ENCODE measurements at regions not wholly inside any gene's neighbourhood (a gene's known extent, or its start where the extent isn't known, plus 50 kb on each side); places are given as distances from the start of the nearest gene placed in this dataset.

GRCh38 chr2:236871500-236872001, 214.1 kb upstream of the COPS8 start:
- H3K27ac ChIP-seq: no peak overlapping the region

GRCh38 chr2:236872015-236872414, 213.7 kb upstream of the COPS8 start:
- TF ChIP-seq CTCF (conservative IDR thresholded peaks at IDR 0.05): no peak
- no peak overlapping the region for H3K27ac ChIP-seq

More at GRCh38 chr2:236871500-236872001, 214.1 kb upstream of the COPS8 start:
- no peak for TF ChIP-seq CTCF (conservative IDR thresholded peaks at IDR 0.05)

GRCh38 chr2:236872981-236873380, 212.7 kb upstream of the COPS8 start:
- H3K27ac ChIP-seq: no peak overlapping the region

GRCh38 chr2:236873636-236874035, 212.1 kb upstream of the COPS8 start:
- no peak overlapping the region for H3K27ac ChIP-seq
- no peak for TF ChIP-seq CTCF (conservative IDR thresholded peaks at IDR 0.05)

More at GRCh38 chr2:236872981-236873380, 212.7 kb upstream of the COPS8 start:
- TF ChIP-seq CTCF (conservative IDR thresholded peaks at IDR 0.05): no peak

- no peak overlapping the region for H3K27ac ChIP-seq
- no peak for TF ChIP-seq CTCF (conservative IDR thresholded peaks at IDR 0.05)
These were observed 210.7 kb upstream of the COPS8 start for GRCh38 chr2:236874866-236875481.

- peak overlapping the region; percentile 52 for H3K27ac ChIP-seq
- no peak for TF ChIP-seq CTCF (conservative IDR thresholded peaks at IDR 0.05)
These were observed 209.7 kb upstream of the COPS8 start for GRCh38 chr2:236875906-236876505.

GRCh38 chr2:236876642-236877041, 209.0 kb upstream of the COPS8 start:
- peak overlapping the region; percentile 52 for H3K27ac ChIP-seq
- TF ChIP-seq CTCF (conservative IDR thresholded peaks at IDR 0.05): no peak

All from VCaP (cell line).